HG02943 (cell line): ENCODE measurements at regions not wholly inside any gene's neighbourhood (a gene's known extent, or its start where the extent isn't known, plus 50 kb on each side); places are given as distances from the start of the nearest gene placed in this dataset.

Experiments used
- ATAC-seq: cut with Tn5 transposase; IDR thresholded peaks from one replicate; pipeline ENCODE4 v1.9.1; 2021; ENCODE audit warnings: mild to moderate bottlenecking, low read depth, moderate library complexity; ENCODE audit not compliant: unreplicated experiment

DNA sequence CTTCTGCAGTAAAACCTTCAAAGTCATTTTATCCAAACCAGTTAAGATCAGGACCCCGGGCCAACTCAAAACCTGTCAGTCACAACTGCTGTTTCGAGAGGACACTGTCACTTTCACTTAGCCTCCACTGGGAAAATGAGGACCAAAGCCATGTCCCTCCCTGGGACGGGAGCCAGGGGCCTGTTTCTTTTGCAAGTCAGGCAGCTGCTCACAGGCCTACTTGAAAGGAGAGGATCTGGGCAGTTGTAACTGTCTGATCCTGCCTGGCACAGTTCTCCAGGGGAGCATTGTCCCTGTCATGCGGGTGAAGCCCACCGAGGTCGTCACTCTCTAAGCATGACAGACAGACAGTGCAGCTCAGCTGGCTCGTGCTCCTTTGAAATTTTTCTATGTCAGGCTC lies 276.2 kb downstream of the NPIPA8 start:
- ATAC-seq = no peak

DNA sequence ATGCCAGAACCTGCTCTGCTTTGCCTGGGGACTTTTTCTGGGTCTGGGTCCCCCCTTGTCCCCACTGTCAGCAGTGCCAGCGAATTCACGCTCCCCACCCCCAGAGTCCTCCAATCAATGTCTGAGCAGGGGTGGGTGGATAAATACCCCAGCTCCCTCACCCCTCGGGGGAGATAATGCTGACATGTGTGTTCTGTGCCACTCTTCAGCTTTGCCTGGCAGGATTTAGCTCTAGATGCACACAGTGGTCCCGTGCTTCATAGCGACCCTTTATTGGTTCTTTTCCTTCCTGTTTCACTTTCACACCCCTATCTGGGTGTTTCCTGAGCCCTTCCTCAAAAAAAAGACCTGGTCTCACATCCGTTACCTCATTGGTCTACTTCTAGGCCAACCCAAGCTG lies 277.0 kb downstream of the NPIPA8 start:
- no peak for ATAC-seq

DNA sequence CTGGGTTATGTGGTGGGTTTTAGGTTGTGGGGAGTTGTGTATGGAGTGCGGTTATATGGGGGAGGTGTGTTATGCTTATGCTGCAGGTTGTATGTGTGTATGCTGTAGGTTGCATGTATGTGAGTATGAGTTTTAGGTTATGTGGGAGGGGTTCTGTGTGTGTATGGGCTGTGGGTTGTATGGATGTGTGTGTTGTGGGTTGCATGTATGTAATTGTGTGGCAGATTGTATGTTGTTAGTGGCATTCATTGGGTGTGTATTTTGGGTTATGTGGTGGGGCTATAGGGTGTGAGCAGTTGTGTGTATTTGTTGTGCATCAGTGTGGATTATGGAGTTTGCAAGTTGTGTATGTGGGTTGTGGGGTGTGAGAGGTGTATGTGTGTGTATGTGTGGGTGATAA lies 277.4 kb downstream of the NPIPA8 start:
- ATAC-seq = no peak

DNA sequence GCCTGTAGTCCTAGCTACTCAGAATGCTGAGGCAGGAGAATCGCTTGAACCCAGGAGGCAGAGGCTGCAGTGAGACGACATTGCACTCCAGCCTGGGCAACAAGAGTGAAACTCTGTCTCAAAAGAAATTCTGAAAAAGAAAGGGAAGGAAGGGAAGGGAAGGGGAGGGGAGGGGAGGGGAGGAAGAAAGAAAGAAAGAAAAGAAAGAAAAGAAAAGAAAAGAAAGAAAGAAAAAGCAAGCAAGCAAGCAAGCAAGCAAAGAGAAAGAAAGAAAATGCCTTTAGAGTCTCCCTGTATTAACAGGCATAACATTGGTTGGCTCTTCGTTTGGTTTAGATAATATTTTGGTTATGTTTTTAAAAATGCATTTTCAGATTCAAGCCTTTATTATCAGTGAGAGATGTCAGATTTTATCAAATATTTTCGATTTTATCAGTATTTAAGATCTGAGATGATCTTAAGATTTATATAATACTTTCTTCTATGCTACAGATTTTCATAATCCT lies 281.1 kb downstream of the NPIPA8 start:
- ATAC-seq = no peak

DNA sequence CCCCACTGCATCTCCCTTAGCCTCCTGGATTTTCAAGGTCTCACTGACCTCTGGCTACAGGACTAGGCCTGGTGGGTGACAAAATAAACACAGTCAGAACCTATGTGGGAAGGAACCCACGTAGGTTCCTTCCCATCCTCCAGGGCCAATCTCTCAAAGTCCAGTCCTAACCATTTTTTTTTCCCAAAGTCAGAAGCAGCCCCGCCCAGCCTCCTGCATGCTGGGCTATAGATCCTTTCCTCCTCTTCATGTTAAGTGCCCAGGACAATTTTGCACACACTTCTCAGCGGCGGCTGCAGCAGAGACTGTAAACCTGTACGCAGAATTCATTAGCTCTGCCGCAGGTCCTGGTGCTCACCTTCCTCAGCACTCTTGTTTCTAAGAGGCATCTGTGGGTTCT lies 285.8 kb downstream of the NPIPA8 start:
- no peak for ATAC-seq

DNA sequence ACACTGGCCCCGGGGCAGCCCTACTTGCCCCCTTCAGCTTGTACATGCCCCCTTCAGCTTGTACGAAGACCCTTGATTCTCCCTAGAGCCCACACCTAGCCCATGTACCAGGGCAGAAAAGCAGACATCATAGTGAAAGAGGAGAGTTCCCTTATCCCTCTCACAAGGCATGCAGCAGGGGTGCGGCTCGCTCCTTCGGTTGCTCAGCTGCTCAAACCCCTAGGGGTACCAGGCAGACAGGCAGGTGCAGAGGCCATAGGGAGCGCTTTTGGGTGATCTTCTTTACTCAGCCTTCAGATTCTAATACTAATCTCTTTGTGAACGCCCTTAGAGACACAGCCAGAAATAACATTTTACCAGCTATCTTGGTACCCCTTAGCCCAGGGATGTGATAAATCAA lies 286.3 kb downstream of the NPIPA8 start:
- no peak for ATAC-seq

DNA sequence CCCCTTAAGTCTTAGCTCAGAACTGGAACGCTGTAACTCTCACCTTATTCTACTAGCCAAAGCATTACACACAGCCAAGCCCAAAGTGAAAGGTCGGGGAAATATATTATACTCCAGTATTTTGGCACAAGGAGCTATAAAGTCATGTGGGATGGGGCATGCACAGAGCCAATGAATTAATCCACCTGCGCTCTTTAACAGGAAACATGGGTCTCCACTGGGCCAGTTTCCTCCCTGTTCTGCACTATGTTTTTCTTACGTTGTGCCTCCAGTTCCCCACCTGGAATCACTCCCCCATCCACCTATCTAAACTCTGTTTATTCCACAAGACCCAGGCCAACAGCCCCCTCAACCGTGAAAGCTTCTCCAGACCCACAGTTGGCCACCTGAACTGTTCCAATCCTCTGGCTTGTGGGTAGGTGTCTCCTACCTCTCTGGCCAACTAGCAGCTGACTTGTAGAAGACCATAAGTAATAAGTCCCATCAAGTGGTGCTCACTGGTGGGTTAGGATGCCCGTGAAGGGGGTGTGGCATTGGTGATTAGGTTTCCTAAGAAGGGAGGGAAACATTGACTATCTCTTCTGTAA lies 286.9 kb downstream of the NPIPA8 start:
- ATAC-seq = no peak

DNA sequence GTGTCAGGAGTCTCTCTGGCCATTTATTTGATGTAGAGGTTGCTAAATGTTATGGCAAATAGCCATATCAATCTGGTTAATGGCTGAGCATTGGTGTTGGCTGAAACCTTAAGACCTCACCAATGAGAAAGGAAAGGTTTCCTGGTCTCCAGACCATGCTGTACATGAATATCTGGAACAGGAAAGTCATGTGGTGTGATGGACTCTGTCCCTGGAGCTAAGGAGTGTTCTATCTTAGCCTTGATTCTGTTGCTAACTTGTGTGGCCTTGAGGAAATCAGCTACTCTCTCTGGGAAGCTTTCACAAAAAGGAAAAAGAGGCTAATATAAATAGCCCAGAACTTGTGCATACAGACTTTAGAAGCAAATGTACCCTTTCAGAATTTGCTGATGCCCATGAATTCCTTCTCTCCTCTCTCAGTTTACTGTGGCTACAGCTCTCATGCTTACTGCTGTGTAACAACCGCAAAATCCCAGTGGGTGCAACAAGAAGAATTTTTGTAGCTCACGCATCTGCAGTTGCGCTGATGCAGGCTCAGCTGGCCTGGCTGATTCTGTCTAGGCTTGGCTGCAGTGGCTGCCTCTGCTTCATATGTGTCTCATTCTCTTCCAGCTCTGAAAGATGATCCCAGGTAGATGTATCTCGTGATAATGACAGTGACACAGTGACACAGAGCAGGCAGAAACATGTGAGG lies 287.5 kb downstream of the NPIPA8 start:
- ATAC-seq = no peak

DNA sequence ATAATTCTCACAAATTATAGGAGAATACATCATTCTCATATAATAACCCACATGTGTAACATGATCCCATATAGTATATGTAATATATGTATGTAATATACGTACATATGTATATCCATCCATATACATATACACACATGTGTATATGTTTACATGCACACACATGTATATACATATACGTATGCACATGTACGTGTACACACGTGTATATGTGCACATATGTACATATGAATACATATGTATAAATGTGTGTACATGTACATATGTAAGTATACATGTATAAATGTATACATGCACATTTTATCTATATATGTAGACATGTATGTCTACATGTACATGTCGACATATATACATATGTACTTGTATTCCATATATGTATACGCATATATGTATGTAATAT lies 288.8 kb downstream of the NPIPA8 start:
- no peak for ATAC-seq

DNA sequence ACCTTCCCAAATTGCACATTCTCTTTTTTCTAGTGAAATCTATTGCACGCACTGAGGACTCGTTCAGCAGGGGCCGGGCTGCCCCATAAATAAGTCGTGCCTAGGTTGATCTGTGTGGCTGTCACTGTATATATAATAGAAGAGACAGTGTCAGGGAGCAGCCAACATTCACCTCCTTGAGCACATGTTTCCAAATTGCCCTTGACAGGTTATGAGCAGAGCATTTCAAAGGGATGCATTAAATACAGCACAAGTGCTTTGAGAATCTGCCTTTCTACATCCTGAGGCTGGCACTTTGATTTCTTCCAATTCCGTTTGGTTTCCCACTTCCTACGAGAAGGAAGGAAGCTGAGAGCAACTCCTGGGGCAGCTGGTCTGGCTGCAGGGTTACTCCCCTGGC lies 291.2 kb downstream of the NPIPA8 start:
- ATAC-seq = no peak

DNA sequence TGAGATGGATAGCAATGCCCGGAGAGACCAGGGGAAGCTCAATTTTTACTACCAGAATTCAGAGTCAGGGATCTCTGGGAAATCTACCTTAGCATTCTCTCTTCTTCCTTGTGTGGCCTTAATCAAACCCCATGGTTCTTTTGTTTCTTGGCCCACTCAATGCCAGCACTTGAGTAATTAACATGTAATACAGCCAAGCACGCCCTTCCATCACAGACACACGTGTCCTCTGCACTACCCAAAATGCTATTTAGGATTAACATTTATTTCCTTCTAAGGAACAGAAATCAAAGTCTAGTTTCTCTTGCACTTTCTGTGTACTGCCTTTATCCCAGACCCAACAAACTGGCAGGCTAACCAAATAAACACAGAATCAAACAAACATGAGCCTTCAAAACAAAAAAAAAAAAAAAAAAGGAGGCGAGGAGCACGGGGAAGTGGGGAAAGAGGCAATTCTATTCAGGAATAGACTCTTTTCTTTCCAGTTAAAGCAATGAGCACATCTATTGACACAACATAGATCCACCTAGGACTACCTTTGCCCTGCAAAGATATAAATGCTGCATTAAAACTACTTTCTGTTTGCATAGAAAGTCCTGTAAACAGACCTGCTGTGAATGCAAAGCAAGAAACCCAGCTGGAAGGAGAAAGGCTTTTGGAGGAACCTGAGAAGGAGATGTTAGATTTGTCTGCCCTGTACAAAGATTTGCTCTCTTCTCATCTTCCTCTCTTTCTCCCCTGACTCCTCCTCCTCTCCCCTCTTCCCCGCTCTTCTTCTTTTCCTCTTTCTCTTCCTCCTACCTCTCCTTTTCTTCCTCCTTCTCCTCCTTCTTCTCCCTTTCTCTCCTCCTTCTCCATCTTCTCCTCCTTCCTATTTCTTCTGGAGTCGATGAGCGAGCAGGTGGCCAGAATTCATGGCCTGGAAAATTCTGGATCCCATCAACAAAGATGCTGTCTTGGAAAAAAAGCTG lies 294.4 kb downstream of the NPIPA8 start:
- no peak for ATAC-seq

DNA sequence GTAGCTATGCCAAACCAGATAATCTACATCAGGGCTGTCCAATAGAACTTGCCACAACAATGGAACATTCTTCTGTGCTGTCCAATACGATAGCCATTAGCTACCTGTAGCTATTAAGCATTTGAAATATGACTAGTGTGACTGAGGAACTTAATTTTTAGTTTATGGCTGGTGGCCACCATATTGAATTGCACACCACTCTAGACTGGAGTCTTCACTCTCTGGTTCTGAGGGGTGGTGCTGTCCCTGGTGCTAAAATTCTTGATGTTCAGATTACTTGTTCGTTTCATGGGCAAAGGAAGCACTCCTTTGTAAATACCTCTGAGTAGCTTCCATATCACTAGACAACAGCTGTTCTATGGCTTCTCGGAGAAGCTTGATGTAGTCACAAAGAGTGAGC lies 296.6 kb downstream of the NPIPA8 start:
- no peak for ATAC-seq

DNA sequence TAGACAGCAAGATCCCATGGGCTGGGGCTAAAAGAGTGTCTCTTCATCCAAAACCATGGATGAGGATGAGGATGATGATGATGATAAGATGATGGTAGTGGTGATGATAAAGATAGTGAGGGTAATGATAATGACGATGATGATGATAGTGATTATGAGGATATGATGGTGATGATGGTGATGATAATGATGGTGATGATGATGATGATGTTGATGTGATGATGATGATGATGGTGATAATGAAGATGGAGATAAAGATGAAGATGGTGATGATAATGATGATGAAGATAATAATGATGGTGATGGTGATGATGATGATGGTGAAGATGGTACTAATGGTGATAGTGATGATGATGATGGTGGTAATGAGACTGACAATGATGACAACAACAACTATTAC lies 299.5 kb downstream of the NPIPA8 start:
- ATAC-seq = no peak

DNA sequence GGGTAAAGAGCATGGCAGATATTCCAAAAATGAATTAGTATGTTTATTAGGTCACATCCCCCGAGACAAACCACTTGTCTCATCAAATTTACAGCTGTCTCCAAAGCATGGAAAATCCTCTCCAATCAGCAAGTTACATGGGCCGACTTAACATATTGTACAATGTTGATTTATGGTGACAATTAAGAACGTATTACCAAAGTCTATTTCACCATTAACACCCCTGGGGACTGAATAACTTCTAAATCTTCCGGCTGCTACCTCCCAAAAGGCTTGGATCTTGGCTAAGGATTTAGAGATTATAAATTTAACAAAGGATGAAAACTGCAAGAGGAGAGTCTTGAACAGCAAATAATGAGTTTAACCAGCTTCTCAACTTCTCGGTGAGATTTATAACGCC lies 311.9 kb downstream of the NPIPA8 start:
- no peak for ATAC-seq

DNA sequence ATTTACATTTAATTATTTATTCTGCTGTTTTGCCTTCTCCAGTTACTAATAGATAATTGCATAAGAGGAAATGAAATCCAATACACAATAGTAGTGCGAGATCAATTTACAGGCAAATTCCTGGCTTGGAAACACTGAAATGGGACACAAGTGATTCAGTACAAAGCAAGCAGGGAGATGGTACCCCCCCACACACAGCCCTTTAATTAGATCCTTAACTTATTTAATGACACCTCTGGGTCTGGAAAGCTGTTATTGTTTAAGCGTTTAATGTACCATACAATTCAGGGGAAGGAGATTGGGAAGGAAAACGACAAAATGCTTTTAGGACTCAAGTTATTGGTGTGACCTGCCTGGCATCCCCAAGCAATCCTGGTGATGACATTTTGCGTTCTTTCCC lies 318.2 kb downstream of the NPIPA8 start:
- ATAC-seq = no peak

DNA sequence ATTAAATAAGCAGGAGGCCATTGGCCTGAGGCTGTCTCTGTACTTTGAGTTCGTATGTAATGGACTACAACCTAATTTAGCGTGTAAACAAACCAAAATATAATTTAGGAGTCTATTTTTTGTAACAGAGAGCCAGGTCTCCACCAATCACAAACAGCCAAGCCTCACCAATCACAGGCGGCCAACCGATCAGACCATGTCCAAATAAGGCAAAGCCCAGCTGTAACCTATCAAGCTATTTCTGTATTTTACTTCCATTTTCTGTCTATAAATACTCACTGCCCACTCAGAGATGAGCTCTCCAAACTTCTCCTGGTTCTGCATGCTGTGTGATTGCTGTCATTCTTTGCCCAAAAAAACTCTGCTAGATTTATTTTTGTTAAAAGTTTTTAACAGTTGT lies 322.7 kb downstream of the NPIPA8 start:
- ATAC-seq = no peak

DNA sequence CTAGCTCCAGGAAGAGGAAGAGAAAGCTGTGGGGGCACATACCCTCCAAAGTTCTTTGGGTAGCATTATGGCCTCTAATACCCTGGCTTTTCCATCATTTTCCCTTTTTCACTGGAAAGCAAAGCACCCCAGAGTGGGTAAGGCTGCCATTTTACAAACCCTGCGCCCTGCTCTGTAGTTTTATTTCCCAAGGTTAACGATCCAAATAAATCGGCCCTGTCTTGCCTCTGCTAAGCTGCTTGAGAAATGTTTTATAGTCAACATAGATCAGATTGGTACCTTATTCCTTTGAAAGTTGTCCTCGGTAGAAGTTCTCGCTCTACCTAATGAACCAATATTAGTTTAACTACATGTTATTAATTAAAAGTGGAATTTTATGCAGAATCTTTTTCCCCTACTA lies 328.2 kb downstream of the NPIPA8 start:
- no peak for ATAC-seq

DNA sequence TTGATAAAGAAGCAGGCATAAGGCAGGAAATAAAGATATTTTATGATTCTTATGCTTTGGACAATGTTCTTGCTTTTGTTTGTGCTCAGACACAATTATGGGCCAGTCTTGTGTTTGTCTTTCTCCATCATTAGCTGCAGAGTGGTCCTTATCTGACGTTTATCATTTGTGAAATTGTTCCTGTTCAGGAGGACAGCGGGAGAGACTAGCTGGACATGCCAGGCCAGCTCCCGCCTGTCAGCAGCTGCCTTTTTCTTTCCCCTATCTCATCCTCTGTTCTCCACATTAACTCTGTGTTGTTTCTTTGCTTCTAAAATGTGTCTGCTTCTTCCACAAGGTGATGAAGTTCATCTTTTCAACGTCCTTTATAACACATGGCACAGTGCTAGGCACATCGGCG lies 333.5 kb downstream of the NPIPA8 start:
- ATAC-seq = no peak

DNA sequence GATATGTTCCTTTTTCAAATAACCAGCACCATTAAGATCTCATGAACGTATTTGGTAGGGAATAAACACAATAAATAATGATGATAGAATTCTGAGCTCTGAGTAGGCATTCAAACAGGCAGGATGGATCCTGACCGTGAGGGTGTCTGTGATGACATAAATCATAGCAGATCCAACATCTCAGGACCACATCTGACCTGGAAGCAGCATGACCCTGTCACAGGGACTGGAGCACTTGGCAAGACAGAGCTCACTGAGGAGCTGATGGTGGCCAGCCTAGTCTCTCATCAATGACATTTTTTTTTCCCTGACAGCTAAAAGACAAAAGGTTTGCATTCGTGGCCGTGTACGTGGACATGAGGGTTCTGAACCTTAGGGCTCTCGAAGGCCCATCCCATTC lies 337.5 kb downstream of the NPIPA8 start:
- ATAC-seq = no peak

DNA sequence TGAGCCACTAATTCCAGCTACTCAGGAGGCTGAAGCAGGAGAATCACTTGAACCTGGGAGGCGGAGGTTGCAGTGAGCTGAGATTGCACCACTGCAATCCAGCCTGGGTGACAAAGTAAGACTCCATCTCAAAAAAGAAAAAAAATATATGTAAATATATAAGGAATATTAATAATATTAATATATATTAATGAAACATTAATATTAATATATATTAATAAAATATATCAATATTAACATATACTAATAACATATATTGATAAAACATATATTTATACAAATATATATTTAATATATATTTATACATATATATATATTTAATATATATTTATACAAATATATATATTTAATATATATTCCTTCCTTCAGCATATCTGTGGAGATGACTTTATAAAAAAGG lies 338.0 kb downstream of the NPIPA8 start:
- no peak for ATAC-seq

DNA sequence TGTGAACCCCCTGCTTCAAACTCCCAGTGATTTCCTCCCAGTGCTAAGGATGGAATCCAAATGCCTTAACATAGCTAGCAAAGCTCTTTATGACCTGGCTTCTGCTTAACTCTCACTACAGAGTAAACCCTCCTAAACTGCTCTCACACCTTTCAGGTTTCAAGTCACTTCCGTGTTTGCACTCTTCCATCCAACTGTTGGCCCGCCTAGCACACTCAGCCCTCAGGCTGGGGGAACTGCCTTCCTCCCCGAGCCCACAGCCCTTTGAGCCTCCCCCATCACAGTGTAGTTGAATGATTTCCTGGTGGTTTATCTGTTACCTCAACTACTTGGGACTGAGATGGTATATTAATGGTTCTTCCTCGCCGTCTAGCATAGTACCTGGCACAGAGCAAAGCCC lies 342.5 kb downstream of the NPIPA8 start:
- ATAC-seq = no peak
